ENCODE measurements at regions not wholly inside any gene's neighbourhood (a gene's known extent, or its start where the extent isn't known, plus 50 kb on each side); places are given as distances from the start of the nearest gene placed in this dataset.
"Not testable (repeated sequence)": the region's sequence is repeated elsewhere in the genome, so short reads cannot be mapped to it uniquely, and the experiment has no call there.

DNA sequence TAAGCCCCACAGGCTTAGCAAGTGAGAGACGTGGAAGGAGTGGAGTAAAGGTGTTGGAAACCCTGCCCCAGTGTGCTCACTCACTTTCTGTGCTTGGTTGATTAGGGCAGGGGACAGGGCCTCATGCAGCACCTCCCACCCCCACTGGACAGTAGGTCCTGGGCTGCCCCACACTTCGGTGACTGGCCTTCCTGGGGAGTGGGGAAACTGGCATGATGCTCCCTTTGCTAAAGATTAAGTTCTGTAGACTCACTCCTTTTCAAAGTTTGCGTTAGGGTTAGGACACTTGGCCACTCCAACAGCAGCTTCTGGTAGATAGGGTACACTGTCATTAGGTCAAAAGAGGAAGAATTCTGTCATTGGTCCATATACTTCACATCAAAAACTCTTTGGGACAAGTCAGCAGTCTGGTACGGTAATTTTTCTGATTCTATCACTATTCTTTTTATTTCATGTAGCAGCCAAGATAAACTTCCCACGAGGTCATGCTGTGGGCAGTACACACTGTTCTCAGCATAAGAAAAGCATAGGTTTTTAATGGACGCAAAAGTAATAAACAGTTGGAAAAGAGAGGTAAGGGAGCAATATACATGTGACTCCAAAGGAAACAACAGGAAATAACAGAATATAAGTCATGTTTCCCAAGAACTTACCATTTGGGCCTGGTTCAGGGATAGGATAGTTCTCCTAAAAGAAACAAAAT is 106.6 kb upstream of the TERB2 start:
- DNase-seq = not testable (repeated sequence)

GRCh38 chr15:44853304-44853950 is 103.1 kb upstream of the TERB2 start:
- DNase-seq = peak; percentile 15

GRCh38 chr15:44854696-44855095 is 101.8 kb upstream of the TERB2 start:
- not testable (repeated sequence) for DNase-seq

DNA sequence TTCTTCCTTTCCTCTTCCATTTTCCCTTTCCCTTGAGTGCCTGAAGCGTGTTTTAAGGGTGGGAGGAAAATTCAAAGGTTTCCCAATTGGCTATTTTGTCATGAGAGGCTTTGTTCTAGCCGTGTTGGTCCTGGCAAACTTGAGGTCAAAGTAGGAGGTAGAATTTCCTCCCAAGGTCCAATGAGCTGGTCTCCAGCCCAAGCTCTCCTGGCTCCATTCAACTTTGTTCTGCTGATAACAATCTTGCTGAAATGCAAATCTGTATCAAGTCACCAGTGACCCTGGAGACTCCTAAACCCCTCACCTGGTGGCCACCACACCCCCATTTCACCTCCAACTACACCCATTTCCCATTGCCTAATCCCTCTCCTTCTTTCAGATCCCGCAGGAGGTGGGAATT is 100.2 kb upstream of the TERB2 start:
- DNase-seq = not testable (repeated sequence)

DNA sequence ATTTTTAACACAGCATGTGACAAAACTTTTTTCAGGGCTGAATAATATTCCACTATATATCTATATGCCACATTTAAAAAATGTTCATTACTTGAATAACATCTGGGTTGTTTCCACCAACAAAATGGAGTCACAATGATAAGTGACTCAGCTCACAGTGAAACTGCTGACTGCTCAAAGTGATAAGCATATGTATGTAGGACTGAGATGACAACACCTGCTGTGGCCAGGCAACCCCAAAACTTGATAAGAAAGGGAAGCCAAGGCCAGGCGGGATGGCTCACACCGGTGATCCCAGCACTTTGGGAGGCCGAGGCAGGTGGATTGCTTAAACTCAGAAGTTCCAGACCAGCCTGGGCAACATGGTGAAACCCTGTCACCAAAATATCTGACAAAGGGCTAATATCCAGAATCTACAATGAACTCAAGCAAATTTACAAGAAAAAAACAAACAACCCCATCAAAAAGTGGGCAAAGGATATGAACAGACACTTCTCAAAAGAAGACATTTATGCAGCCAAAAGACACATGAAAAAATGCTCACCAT is 99.2 kb upstream of the TERB2 start:
- not testable (repeated sequence) for DNase-seq

- not testable (repeated sequence) for DNase-seq
Measured at GRCh38 chr15:44859088-44859487, 97.4 kb upstream of the TERB2 start.

DNA sequence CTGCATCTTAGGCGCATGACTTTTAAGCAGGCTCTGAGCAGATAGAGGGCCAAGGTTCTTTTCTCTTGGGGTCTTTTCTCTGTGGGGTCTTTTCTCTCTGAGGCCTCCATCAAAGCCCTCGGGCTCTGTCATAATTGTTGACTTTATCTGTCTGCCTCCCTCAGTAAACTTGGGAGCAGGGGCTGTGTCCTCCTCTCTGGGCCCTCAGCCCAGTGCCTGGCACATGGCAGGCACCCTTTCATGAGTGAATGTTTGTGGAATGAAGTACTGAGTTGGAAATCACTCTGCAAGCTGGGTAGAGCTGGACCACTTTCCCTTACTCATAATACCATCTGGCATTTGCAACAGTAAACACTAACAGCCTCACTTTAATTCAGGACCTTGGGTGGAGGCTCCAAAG is 96.3 kb upstream of the TERB2 start:
- not testable (repeated sequence) for DNase-seq

- DNase-seq = no peak
Measured at GRCh38 chr15:44861439-44861910, 95.0 kb upstream of the TERB2 start.

DNA sequence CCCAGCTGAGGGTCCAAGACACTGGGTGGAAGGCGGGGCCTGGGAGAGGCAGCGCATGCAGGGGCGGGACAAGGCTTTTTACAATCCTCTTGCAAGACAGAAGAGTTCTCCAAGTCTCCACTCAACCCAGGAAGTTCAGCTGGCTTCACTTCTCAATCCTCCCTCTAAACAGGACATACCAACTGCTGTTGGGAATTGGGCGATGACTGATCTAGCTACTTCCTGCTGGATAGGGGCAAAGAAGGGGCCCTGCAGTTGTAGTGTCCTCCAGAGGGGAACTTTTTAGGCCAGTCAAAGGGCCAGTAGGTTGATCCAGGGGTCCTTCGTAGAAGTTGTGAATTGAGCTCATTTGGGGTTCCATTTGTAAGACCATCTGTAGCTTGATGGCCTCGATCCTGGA is 94.6 kb upstream of the TERB2 start:
- no peak for DNase-seq

DNA sequence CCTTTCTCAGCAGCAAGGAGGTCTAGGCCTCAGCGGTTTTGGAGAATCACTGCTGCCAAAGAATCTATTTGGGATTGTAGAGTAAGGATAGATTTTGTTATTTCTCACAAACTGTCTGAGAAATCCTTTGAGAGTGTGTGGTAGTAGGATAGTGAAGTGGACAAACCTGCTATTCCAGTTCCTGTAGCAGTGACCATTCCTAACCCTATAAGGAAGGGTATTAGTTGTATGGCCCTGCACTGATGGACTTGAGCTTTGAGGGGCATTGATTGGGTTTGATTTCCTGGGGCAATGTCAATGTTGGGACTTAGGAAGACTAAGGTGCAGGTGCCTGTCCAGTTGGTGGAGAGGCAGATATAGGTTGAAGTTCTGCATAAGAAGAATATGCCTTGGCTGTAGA is 93.6 kb upstream of the TERB2 start:
- DNase-seq = not testable (repeated sequence)

DNA sequence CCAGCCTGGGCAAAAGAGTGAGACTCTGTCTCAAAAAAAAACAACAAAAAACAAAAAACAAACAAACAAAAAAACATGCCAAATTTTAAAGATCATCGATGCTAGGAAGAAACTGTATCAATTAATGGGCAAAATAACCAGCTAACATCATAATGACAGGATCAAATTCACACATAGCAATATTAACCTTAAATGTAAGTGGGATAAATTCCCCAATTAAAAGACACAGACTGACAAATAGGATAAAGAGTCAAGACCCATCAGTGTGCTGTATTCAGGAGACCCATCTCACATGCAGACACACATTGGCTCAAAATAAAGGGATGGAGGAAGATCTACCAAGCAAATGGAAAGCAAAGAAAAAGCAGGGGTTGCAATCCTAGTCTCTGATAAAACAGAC is 88.4 kb upstream of the TERB2 start:
- not testable (repeated sequence) for DNase-seq

GRCh38 chr15:44870125-44870524 is 86.4 kb upstream of the TERB2 start:
- DNase-seq = not testable (repeated sequence)

GRCh38 chr15:44873103-44873502 is 83.4 kb upstream of the TERB2 start:
- DNase-seq = no peak

DNA sequence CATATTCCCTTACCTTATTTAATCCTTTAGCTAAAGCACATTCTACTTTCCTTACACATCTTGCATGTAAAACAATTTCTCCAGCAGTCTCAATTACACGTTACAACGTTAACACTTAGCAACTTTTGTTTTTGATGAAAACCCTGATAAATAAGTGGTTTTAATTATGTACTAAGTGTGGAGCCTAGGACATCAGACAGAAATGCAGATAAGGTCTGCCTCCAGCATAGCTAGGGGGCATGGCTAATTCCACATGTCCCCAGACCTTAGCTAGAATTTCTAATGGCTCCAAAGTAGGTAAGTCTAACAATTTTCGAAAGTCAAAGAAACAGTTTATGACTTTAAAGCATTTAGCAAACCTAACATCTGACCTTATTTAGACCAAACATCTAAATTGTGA is 77.4 kb upstream of the TERB2 start:
- no peak for DNase-seq

DNA sequence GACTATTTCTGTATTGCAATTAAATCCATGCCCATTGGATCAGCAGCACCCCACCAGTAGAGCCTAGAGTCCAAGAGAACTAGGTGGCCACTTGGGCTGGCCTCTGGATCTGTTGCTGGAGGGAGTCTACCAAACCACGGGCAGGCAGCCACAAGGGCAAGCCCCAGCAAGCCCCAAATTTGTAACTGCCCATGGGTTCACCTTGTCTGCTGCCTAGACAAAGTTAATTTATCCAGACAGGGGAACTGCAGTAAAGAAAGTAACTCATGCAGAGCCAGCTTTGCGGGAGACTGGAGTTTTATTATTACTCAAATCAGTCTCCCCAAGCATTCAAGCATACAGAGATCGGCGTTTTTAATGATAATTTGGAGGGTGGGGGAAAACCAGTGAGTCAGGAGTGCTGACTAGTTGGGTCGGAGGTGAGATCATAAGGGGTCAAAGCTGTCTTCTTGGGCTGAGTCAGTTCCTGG is 74.0 kb upstream of the TERB2 start:
- no peak for DNase-seq

DNA sequence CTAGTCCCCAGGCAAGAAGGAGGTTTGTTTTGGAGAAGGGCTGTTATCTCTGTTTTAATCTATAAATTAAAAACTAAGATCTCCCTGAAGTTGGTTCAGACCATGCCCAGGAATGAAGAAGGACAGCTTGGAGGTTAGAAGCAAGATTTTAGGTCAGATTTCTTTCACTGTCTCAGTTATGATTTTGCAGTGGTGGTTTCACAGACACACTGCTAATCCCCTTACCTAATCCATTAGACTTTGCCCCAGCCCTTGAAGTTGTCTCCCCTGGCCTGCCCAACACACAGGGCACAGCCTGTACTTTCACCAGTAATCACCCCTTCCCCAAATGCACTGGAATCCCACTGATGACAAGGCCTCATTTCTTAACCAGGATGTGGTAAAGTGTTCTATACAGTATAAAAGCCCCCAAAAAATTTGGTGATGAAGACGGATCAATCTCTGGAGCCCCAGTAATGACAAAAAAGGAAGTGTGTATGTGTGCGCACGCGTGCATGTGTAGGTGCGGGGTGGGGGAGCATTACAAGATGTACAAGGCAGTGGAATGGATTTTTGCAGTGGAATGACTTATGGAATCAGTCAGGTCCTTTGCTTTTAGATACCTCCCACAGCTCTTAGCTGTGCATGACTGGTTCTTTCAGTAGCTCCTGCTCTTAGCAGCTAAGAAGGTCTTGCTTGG is 73.1 kb upstream of the TERB2 start:
- DNase-seq = no peak

- DNase-seq = not testable (repeated sequence)
Measured at GRCh38 chr15:44898890-44899651, 57.4 kb upstream of the TERB2 start.

GRCh38 chr15:44899775-44900174 is 56.7 kb upstream of the TERB2 start:
- not testable (repeated sequence) for DNase-seq

DNA sequence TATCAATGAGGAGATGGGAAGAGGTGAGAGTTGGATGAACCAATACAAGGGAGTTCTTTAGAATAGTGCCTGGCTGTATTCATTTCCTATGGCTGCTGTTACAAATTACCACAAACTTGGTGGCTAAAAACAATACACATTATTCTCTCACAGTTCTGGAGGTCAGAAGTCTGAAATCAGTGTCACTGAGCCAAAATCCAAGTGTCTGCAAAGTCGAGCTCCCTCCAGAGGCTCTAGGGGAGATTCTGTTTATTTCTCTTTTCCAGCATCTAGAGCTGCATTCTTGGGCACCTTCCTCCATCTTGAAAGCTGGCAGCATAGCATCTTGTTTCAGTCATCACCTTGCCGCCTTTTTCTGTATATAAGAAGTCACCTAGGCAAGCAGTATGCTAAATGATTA is 55.7 kb upstream of the TERB2 start:
- DNase-seq = not testable (repeated sequence)

GRCh38 chr15:44903281-44903680 is 53.2 kb upstream of the TERB2 start:
- DNase-seq = not testable (repeated sequence)

GRCh38 chr15:44904651-44905340 is 51.7 kb upstream of the TERB2 start:
- DNase-seq = not testable (repeated sequence)

All from DMS153 (cell line).